ENCODE measurements at regions not wholly inside any gene's neighbourhood (a gene's known extent, or its start where the extent isn't known, plus 50 kb on each side); places are given as distances from the start of the nearest gene placed in this dataset.

DNA sequence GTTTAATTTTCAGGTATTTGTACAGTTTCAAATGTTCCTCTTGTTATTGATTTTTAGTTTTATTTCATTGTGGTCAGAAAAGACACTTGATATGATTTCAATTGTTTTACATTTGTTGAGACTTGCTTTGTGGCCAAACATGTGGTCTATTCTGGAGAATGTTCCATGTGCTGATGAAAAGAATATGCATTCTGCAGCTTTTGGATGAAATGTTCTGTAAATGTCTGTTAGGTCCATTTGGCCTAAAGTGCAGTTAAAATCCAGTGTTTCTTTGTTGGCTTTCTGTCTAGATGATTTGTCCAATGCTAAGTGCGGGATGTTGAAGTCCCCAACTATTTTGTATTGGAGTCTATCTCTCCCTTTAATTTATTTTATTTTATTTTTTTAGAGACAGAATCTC, 70.5 kb downstream of the ZNF503 start (continued):
- TF ChIP-seq STAT6 (CRISPR knock-in tag; conservative IDR thresholded peaks at IDR 0.05; ENCODE audit: low read depth) (no peak), MXD4 (CRISPR knock-in tag; IDR thresholded peaks at IDR 0.05; ENCODE audit: borderline replicate concordance) (no peak), KAT7 (CRISPR knock-in tag; IDR thresholded peaks at IDR 0.05; ENCODE audit: borderline replicate concordance) (no peak)

- peaks cover 13% of the 10 kb centered on the region for H3K9me3 Mint-ChIP-seq
- CTCF ChIA-PET, result interaction anchor here (0.6 to 2.3 kb wide), 2 partner anchors 66 to 68 kb away, joined by 4 read pairs; no protein-coding TSS in a partner anchor
- DNase-seq (ENCODE audit: low spot score) (no peak), ATAC-seq (no peak)
- TF ChIP-seq, protein P1, sequence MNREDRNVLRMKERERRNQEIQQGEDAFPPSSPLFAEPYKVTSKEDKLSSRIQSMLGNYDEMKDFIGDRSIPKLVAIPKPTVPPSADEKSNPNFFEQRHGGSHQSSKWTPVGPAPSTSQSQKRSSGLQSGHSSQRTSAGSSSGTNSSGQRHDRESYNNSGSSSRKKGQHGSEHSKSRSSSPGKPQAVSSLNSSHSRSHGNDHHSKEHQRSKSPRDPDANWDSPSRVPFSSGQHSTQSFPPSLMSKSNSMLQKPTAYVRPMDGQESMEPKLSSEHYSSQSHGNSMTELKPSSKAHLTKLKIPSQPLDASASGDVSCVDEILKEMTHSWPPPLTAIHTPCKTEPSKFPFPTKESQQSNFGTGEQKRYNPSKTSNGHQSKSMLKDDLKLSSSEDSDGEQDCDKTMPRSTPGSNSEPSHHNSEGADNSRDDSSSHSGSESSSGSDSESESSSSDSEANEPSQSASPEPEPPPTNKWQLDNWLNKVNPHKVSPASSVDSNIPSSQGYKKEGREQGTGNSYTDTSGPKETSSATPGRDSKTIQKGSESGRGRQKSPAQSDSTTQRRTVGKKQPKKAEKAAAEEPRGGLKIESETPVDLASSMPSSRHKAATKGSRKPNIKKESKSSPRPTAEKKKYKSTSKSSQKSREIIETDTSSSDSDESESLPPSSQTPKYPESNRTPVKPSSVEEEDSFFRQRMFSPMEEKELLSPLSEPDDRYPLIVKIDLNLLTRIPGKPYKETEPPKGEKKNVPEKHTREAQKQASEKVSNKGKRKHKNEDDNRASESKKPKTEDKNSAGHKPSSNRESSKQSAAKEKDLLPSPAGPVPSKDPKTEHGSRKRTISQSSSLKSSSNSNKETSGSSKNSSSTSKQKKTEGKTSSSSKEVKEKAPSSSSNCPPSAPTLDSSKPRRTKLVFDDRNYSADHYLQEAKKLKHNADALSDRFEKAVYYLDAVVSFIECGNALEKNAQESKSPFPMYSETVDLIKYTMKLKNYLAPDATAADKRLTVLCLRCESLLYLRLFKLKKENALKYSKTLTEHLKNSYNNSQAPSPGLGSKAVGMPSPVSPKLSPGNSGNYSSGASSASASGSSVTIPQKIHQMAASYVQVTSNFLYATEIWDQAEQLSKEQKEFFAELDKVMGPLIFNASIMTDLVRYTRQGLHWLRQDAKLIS (CRISPR knock-in tag; IDR thresholded peaks at IDR 0.05; ENCODE audit: borderline replicate concordance), result no peak
- TF ChIP-seq MYBL2 (CRISPR knock-in tag; IDR thresholded peaks at IDR 0.05) (no peak), SMAD3 (CRISPR knock-in tag; IDR thresholded peaks at IDR 0.05; ENCODE audit: borderline replicate concordance) (no peak), SP1 (CRISPR knock-in tag; conservative IDR thresholded peaks at IDR 0.05) (no peak), GABPB1 (CRISPR knock-in tag; IDR thresholded peaks at IDR 0.05) (no peak), ZNF416 (CRISPR knock-in tag; IDR thresholded peaks at IDR 0.05) (no peak), TEAD4 (CRISPR knock-in tag; IDR thresholded peaks at IDR 0.05) (no peak), HMGA2 (CRISPR knock-in tag; IDR thresholded peaks at IDR 0.05) (no peak), CREB1 (CRISPR knock-in tag; IDR thresholded peaks at IDR 0.05) (no peak), ERG (CRISPR knock-in tag; IDR thresholded peaks at IDR 0.05) (no peak), ZSCAN18 (CRISPR knock-in tag; IDR thresholded peaks at IDR 0.05) (no peak), AR (CRISPR knock-in tag; IDR thresholded peaks at IDR 0.05) (no peak), NFE2L1 (CRISPR knock-in tag; IDR thresholded peaks at IDR 0.05) (no peak), CREM (CRISPR knock-in tag; IDR thresholded peaks at IDR 0.05) (no peak), SOX15 (CRISPR knock-in tag; IDR thresholded peaks at IDR 0.05) (no peak)
- TF ChIP-seq, protein P2, sequence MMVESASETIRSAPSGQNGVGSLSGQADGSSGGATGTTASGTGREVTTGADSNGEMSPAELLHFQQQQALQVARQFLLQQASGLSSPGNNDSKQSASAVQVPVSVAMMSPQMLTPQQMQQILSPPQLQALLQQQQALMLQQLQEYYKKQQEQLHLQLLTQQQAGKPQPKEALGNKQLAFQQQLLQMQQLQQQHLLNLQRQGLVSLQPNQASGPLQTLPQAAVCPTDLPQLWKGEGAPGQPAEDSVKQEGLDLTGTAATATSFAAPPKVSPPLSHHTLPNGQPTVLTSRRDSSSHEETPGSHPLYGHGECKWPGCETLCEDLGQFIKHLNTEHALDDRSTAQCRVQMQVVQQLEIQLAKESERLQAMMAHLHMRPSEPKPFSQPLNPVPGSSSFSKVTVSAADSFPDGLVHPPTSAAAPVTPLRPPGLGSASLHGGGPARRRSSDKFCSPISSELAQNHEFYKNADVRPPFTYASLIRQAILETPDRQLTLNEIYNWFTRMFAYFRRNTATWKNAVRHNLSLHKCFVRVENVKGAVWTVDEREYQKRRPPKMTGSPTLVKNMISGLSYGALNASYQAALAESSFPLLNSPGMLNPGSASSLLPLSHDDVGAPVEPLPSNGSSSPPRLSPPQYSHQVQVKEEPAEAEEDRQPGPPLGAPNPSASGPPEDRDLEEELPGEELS (CRISPR knock-in tag; IDR thresholded peaks at IDR 0.05), result no peak
- TF ChIP-seq, protein P3, sequence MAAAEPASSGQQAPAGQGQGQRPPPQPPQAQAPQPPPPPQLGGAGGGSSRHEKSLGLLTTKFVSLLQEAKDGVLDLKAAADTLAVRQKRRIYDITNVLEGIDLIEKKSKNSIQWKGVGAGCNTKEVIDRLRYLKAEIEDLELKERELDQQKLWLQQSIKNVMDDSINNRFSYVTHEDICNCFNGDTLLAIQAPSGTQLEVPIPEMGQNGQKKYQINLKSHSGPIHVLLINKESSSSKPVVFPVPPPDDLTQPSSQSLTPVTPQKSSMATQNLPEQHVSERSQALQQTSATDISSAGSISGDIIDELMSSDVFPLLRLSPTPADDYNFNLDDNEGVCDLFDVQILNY (CRISPR knock-in tag; IDR thresholded peaks at IDR 0.05), result no peak
- no peak overlapping the region for H3K4me3 Mint-ChIP-seq
- H3K36me3 Mint-ChIP-seq, result peaks cover 7% of the 10 kb centered on the region
- POLR2A ChIA-PET, result no interaction called here
- no peak overlapping the region for H3K27ac Mint-ChIP-seq
- no peaks in the 10 kb centered on the region for H3K4me1 Mint-ChIP-seq
- H3K27me3 Mint-ChIP-seq (ENCODE audit: low read depth), result peaks cover 2% of the 10 kb centered on the region; the same call in 1 of the 2 replicates
Measured at GRCh38 chr10:75329190-75329745, 72.3 kb downstream of the ZNF503 start.
